ENCODE measurements at regions not wholly inside any gene's neighbourhood (a gene's known extent, or its start where the extent isn't known, plus 50 kb on each side); places are given as distances from the start of the nearest gene placed in this dataset.

- TF ChIP-seq JUN (CRISPR knock-in tag; IDR thresholded peaks at IDR 0.05) (no peak), SMAD4 (CRISPR knock-in tag; IDR thresholded peaks at IDR 0.05) (no peak), GABPB1 (CRISPR knock-in tag; IDR thresholded peaks at IDR 0.05) (no peak), CTCF (IDR thresholded peaks at IDR 0.05) (no peak), ZNF396 (CRISPR knock-in tag; IDR thresholded peaks at IDR 0.05; ENCODE audit: borderline replicate concordance) (no peak), TEAD1 (CRISPR knock-in tag; IDR thresholded peaks at IDR 0.05) (no peak), NFATC4 (CRISPR knock-in tag; IDR thresholded peaks at IDR 0.05) (no peak), E2F4 (CRISPR knock-in tag; IDR thresholded peaks at IDR 0.05; ENCODE audit: borderline replicate concordance, low read depth) (no peak), MAX (CRISPR knock-in tag; IDR thresholded peaks at IDR 0.05) (no peak), ZNF423 (CRISPR knock-in tag; IDR thresholded peaks at IDR 0.05) (no peak)
These were observed 509.0 kb upstream of the SLC39A10 start for GRCh38 chr2:195148004-195148403.

All from WTC11 (cell line).